Peyer's patch (tissue), 4 donors: ENCODE measurements at regions not wholly inside any gene's neighbourhood (a gene's known extent, or its start where the extent isn't known, plus 50 kb on each side); places are given as distances from the start of the nearest gene placed in this dataset.

Source experiments
- POLR2A ChIP-seq, 2 donors: fragments of 450-650 bp; IDR thresholded peaks; one replicate each; pipeline ENCODE4 v1.5.1; 2017; ENCODE audit warnings: antibody characterized with exemption in 2 of 2, mild to moderate bottlenecking in 2 of 2, moderate library complexity in 2 of 2
- TF ChIP-seq, protein P1 (sequence below), 6 experiments: fragments of 450-650 bp in 4 of 6; fragments of 200-600 bp in 2 of 6; sonication (generic) in 1 of 6; IDR thresholded peaks; one replicate each; pipeline ENCODE4 v1.5.1; 2017 to 2019; ENCODE audit warnings: antibody characterized with exemption in 6 of 6, mild to moderate bottlenecking in 3 of 6, moderate library complexity in 1 of 6

DNA sequence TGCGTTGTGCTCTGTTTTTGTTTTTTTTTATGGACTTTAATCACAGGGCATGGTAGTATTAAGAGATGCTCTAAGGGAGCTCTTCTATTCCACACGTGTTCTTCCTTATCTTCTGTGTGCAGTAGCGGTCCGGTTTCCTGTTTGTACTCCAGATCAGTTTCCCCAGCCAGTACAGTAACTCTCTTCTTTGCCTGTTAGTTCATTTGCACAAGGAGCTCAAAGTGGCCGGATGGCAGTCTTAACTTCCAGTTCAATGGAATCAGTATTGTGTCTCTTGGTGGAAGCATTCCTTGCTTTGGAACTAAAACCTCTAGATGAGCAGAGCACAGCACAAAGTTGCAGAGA lies 122.0 kb downstream of the KLF13 start:
- TF ChIP-seq POLR2A (IDR thresholded peaks at IDR 0.05), result no peak
- TF ChIP-seq, protein P1, sequence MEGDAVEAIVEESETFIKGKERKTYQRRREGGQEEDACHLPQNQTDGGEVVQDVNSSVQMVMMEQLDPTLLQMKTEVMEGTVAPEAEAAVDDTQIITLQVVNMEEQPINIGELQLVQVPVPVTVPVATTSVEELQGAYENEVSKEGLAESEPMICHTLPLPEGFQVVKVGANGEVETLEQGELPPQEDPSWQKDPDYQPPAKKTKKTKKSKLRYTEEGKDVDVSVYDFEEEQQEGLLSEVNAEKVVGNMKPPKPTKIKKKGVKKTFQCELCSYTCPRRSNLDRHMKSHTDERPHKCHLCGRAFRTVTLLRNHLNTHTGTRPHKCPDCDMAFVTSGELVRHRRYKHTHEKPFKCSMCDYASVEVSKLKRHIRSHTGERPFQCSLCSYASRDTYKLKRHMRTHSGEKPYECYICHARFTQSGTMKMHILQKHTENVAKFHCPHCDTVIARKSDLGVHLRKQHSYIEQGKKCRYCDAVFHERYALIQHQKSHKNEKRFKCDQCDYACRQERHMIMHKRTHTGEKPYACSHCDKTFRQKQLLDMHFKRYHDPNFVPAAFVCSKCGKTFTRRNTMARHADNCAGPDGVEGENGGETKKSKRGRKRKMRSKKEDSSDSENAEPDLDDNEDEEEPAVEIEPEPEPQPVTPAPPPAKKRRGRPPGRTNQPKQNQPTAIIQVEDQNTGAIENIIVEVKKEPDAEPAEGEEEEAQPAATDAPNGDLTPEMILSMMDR (IDR thresholded peaks at IDR 0.05), result peak in 1 of 6 experiments; percentile 15
